ENCODE measurements at regions not wholly inside any gene's neighbourhood (a gene's known extent, or its start where the extent isn't known, plus 50 kb on each side); places are given as distances from the start of the nearest gene placed in this dataset.

DNA sequence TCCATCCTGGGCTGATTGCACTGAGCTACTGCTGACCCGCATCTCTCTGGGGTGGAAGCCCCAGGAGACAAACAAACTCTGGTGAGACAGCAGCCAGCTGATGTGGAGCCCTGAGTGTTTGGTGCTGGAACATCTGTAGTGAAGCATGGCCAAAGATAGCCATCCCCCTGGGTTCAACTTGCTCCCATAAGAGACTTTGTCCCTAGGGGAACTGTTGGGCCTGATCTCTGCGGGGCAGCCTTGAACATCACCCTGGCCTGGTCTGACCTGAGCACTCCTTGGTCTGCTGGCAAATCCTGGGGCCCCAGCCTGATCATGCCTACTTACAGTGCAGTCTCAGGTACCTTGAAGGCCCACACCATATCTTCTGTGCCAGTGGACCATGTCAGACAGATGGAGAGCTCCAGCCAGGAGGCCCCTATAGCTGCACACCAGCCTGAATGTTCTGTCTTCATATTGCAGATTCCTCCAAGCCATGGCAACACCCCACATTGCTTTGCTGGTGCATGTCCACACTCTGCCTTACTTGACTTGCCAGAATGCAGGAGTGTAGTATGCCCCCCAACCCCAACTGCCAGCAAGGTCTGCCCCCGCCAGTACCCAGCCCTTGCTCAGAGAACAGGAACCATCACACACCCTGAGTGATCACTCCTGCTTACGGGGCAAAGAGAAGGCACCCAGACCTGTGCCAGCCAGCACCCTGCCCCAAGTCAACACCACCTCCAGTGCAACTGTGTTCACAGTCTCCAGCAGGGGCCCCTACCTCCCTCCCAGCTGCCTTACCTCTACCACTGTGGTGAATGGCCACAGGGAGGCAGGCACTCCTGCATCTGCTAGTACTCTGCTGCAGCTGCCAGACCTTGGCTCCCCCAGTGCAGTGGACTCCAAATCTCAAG is 690.5 kb upstream of the NR5A2 start:
- no peak for DNase-seq
- Mint-ChIP-seq H3K27ac (no peak overlapping the region), H3K4me3 (no peak overlapping the region), H3K27me3 (peaks cover 10% of the 10 kb centered on the region), H3K36me3 (no peaks in the 10 kb centered on the region), H3K9me3 (no peaks in the 10 kb centered on the region), H3K4me1 (no peaks in the 10 kb centered on the region)
- CTCF ChIA-PET, result no interaction called here

DNA sequence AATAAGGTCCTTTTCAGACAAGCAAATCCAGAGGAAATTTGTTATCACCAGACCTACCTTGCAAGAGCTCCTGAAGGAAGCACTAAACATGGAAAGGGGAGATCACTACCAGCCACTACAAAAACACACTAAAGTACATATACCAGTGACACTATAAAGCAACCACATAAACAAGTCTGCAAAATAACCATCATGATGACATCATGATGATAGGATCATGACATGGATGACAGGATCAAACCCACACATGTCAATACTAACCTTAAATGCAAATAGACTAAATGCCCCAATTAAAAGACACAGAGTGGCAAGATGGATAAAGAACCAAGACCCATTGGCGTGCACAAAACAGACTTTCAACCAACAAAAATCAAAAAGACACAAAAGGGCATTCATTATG is 688.8 kb upstream of the NR5A2 start:
- no peak overlapping the region for H3K27ac Mint-ChIP-seq
- H3K36me3 Mint-ChIP-seq, result no peaks in the 10 kb centered on the region
- no peak for DNase-seq
- no peaks in the 10 kb centered on the region for H3K4me1 Mint-ChIP-seq
- no peak overlapping the region for H3K4me3 Mint-ChIP-seq
- no peaks in the 10 kb centered on the region for H3K9me3 Mint-ChIP-seq
- H3K27me3 Mint-ChIP-seq, result peaks cover 10% of the 10 kb centered on the region
- CTCF ChIA-PET, result no interaction called here

DNA sequence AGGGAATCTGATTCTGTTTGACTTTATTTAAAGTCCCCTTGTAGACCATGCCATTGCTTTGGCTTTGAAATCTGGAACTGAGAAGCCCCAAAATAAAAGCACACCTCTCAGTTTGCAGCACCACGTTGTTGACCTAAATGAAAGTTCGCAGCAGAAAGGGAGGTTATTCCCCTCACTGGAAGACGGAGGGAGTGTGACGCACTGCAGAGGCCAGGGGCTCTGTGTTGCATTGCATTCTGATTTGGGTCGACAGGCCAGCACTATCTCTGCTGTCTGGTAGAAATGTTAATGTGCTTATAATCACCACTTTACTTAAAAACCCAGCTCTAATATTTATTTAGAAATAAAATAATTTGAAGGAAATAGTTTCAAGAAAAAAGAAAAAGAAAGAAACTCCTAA is 675.2 kb upstream of the NR5A2 start:
- Mint-ChIP-seq H3K27me3 (no peaks in the 10 kb centered on the region), H3K4me1 (no peaks in the 10 kb centered on the region), H3K4me3 (no peak overlapping the region), H3K9me3 (peaks cover 2% of the 10 kb centered on the region), H3K36me3 (no peaks in the 10 kb centered on the region), H3K27ac (no peak overlapping the region)
- DNase-seq, result no peak
- CTCF ChIA-PET, result no interaction called here

DNA sequence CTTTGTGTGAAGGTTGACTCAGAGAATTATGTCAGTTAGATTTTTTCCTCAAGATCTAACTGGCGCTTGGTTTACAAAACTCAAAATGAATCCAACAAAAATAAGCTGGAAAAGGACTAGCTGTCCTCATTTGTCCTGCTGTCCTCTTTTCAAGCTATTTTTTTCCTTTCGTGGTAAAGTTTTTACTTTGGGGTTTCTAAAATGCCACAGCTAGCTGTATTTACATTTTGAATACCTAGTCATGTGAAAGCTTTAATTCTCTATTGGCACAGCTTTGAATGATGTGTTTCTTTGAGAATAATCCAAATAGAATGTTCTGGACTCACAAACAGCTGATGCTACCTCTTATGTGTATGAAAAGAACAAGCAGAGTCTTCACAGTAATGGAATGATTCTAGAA is 673.6 kb upstream of the NR5A2 start:
- H3K4me1 Mint-ChIP-seq, result no peaks in the 10 kb centered on the region
- no peak overlapping the region for H3K4me3 Mint-ChIP-seq
- no peaks in the 10 kb centered on the region for H3K36me3 Mint-ChIP-seq
- H3K27ac Mint-ChIP-seq, result no peak overlapping the region
- CTCF ChIA-PET, result no interaction called here
- H3K27me3 Mint-ChIP-seq, result no peaks in the 10 kb centered on the region
- peaks cover 2% of the 10 kb centered on the region for H3K9me3 Mint-ChIP-seq
- no peak for DNase-seq

DNA sequence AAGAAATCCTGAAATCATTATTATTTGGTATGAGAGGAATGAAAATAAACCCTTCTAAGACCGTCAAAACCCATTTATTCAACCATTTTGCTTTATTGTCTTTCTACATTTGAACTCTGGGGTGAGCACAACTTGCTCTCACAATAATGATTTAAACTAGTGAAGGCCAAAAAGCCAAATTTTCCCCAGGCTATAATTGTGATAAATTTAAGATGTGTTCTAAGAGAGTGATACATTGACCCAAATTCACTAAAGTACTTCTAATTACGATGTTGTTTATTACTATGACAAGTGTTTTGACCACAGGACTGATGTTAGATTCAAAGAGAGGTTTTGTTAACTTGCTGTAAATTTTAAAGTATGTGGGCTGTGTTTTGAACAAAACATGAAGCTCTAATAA is 670.9 kb upstream of the NR5A2 start:
- Mint-ChIP-seq H3K27ac (no peak overlapping the region), H3K9me3 (no peaks in the 10 kb centered on the region), H3K27me3 (no peaks in the 10 kb centered on the region), H3K4me3 (no peak overlapping the region), H3K36me3 (no peaks in the 10 kb centered on the region), H3K4me1 (no peaks in the 10 kb centered on the region)
- no peak for DNase-seq
- CTCF ChIA-PET, result no interaction called here

DNA sequence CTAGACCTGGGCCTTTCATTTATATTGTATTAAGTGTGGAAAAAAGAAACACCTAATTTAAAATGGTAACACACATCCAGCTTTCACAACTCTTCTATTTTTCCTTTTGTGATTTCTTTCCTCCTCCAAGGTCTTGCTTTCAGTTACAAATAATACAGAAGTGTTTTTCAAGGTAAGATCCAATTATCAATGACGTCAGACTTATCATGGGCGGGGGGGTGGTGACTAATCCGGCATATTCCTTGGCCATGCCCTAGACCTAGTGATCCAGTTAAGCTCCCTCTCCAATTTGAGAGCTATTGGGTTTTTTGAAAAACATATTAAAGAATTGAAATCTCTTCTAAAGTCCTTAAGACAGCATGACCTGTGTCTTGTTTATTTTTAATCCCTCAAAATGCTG is 669.9 kb upstream of the NR5A2 start:
- Mint-ChIP-seq H3K4me1 (no peaks in the 10 kb centered on the region), H3K4me3 (no peak overlapping the region), H3K36me3 (no peaks in the 10 kb centered on the region), H3K9me3 (no peaks in the 10 kb centered on the region), H3K27me3 (no peaks in the 10 kb centered on the region), H3K27ac (no peak overlapping the region)
- CTCF ChIA-PET, result no interaction called here
- no peak for DNase-seq

DNA sequence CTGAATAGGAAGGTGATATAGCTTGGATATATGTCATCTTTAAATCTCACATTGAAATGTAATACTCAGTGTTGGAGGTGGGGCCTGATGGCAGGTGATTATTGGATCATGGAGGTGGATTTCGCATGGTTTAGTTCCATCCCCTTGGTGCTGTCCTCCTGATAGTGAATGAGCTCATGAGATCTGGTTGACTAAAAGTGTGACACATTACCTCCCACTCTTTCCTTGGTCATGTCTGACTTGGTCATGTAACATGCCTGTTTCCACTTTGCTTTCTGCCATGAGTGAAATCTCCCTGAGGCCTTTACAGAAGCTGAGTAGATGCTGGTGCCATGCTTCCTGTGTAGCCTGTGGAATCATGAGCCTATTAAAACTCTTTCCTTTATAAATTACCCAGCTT is 664.5 kb upstream of the NR5A2 start:
- no peak for DNase-seq
- Mint-ChIP-seq H3K9me3 (no peaks in the 10 kb centered on the region), H3K27me3 (no peaks in the 10 kb centered on the region), H3K36me3 (no peaks in the 10 kb centered on the region), H3K4me3 (no peak overlapping the region), H3K27ac (no peak overlapping the region), H3K4me1 (no peaks in the 10 kb centered on the region)
- CTCF ChIA-PET, result interaction anchor here (0.6 kb wide), 1 partner anchor 53 kb away, joined by 3 read pairs; no protein-coding TSS in a partner anchor

DNA sequence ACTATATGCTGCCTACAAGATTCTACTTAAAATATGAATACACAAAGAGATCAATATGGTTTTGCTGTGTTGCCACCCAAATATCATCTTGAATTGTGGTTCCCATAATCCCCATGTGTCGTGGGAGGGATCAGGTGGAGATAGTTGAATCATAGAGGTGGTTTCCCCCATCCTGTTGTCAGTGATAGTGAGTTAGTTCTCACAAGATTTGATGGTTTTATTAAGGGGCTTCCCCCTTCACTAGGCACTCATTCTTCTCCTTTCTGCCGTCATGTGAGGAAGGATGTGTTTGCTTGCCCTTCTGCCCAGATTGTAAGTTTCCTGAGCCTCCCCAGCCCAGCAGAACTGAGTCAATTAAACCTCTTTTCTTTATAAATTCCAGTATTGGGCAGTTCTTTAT is 654.4 kb upstream of the NR5A2 start:
- Mint-ChIP-seq H3K36me3 (no peaks in the 10 kb centered on the region), H3K9me3 (no peaks in the 10 kb centered on the region), H3K27me3 (no peaks in the 10 kb centered on the region), H3K4me3 (no peak overlapping the region), H3K27ac (no peak overlapping the region), H3K4me1 (no peaks in the 10 kb centered on the region)
- CTCF ChIA-PET, result no interaction called here
- no peak for DNase-seq

DNA sequence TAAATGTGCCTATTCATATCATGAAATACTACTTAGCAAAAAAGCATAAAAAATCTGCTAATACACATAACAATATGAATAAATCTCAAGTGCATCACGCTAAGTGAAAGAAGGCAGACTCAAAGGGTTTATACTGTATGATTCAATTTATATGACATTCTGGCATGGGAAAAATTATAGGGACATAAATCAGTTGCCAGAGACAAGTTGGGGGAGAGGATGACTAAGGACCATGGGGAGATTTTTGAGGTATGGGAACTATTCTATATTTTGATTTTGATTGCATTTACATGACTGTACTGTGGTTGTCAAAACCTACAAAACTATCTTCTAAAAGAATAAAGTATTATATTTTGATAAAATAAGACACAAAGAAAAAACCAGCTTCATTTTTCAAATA is 650.3 kb upstream of the NR5A2 start:
- no peak overlapping the region for H3K27ac Mint-ChIP-seq
- DNase-seq, result no peak
- CTCF ChIA-PET, result no interaction called here
- no peaks in the 10 kb centered on the region for H3K36me3 Mint-ChIP-seq
- H3K9me3 Mint-ChIP-seq, result no peaks in the 10 kb centered on the region
- no peaks in the 10 kb centered on the region for H3K27me3 Mint-ChIP-seq
- no peak overlapping the region for H3K4me3 Mint-ChIP-seq
- H3K4me1 Mint-ChIP-seq, result no peaks in the 10 kb centered on the region

DNA sequence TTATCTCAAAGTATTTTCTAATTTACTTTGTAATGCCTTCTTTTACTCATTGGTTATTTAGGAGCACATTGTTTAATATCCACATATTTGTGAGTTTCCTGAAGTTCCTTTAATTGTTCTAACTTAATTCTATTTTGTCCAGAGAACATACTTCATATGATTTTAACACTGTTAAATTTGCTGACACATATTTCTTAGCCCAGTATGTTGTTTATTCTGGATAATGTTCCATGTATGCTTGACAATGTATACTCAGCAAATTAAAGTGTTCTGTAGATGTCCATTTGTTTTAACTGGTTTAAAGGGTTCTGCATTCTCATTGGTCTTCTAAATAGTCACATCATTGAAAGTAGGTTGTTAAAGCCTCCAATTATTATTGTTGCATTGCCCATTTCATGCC is 643.7 kb upstream of the NR5A2 start:
- CTCF ChIA-PET, result no interaction called here
- Mint-ChIP-seq H3K27me3 (no peaks in the 10 kb centered on the region), H3K4me1 (no peaks in the 10 kb centered on the region), H3K36me3 (no peaks in the 10 kb centered on the region), H3K4me3 (no peak overlapping the region), H3K27ac (no peak overlapping the region), H3K9me3 (no peaks in the 10 kb centered on the region)
- DNase-seq, result no peak

DNA sequence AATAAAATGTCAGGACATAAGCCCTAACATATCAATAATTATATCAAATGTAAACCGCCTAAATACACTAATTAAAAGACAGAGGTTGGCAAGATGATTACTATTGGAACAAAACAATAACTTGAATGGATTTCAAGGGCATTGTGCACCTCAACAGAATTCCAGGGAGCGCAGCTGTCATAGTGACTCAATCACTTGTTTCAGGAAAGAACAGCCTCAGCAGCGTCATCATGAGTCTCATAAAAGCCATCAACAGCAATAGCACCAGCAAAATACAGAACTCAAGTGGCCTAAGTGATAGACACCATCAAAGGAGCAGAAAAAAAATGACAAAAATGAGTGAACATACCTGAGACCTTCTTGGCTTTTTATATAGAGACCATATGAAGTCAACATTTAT is 632.7 kb upstream of the NR5A2 start:
- no peaks in the 10 kb centered on the region for H3K4me1 Mint-ChIP-seq
- H3K27me3 Mint-ChIP-seq, result no peaks in the 10 kb centered on the region
- H3K4me3 Mint-ChIP-seq, result no peak overlapping the region
- no peak overlapping the region for H3K27ac Mint-ChIP-seq
- H3K9me3 Mint-ChIP-seq, result no peaks in the 10 kb centered on the region
- no peaks in the 10 kb centered on the region for H3K36me3 Mint-ChIP-seq
- CTCF ChIA-PET, result no interaction called here
- DNase-seq, result no peak

DNA sequence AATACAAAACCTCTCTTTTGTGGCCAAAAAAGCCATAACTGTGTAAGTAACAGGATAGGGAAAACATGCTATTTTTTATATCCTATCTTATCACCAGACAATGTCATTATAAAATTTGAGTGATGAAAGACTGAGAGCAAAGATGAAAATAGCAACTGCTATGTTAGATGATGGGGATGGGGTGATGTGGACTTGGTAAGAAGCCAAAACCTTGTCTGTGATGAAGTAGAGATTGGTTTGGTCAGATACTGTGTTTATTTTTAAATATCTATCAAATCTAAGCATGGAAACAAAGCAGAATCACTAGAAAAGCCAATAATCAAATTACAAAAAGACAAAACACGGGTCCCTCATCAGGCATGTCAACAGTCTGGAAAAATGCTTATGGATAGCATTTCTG is 631.1 kb upstream of the NR5A2 start:
- Mint-ChIP-seq H3K4me1 (no peaks in the 10 kb centered on the region), H3K27ac (no peak overlapping the region), H3K27me3 (no peaks in the 10 kb centered on the region), H3K4me3 (no peak overlapping the region), H3K36me3 (no peaks in the 10 kb centered on the region), H3K9me3 (no peaks in the 10 kb centered on the region)
- CTCF ChIA-PET, result no interaction called here
- no peak for DNase-seq

DNA sequence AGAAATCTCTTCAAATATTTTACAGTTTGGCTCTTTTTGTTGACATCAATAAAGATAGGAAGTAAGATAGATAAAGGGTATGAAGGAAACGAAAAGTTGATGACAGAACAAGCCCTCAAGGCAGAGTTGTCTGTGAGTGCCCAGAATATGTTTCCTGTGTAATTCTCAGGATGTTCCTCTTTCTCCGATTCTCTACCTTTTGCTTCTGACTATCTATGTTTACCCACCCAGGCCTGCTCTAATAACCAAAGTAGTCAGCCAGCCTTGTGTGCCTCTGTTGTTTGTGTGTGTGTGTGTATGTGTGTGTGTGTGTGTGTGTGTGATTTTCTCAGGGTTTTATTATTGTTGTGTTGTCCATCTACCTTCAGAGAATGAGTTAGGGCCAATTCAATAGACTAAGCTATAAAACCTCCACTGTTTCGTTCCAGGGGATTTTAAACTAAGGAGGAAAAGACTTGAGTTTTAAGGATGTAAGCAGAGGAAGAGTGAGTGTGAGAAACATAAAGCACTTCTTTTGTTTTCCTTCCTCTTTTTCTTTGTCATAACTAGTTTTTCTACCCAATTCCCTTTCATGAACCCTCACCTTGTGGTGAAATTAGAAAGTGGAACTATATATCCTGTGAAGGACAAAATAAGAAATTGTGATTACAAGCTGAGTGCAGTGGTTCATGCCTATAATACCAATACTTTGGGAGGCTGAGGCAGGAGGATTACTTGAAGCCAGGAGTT is 627.4 kb upstream of the NR5A2 start:
- DNase-seq, result no peak
- Mint-ChIP-seq H3K27ac (no peak overlapping the region), H3K9me3 (no peaks in the 10 kb centered on the region), H3K36me3 (no peaks in the 10 kb centered on the region), H3K4me3 (no peak overlapping the region), H3K4me1 (no peaks in the 10 kb centered on the region), H3K27me3 (no peaks in the 10 kb centered on the region)
- CTCF ChIA-PET, result no interaction called here

DNA sequence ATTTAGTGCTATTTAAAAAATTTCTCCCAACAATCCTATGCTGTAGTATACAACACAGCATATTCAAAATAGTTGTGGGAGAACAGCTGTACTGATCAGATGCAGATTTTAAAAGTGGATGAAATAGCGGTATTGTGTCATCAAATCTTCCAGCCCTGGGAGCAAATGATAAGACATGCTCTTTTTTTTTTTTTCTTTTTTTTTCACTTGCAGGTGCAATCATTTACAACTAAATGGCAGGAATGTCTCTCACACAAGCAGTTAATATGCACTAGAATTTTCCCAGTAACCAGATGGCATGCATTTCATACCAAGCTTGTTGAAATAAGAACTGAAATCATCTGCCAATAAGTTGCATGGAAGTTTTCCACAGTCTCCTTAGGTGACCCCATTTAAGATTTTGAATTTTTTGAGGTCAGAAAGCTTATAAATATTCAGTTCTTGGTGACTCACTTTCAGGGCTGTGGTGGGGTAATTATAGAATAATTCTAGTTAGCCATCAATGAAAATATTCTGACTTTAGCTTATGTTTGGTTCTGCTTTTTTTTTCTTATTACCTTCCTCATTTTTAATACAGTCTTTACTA is 623.9 kb upstream of the NR5A2 start:
- Mint-ChIP-seq H3K4me3 (no peak overlapping the region), H3K27me3 (no peaks in the 10 kb centered on the region), H3K4me1 (no peaks in the 10 kb centered on the region), H3K9me3 (no peaks in the 10 kb centered on the region), H3K27ac (no peak overlapping the region), H3K36me3 (no peaks in the 10 kb centered on the region)
- no peak for DNase-seq
- CTCF ChIA-PET, result no interaction called here

DNA sequence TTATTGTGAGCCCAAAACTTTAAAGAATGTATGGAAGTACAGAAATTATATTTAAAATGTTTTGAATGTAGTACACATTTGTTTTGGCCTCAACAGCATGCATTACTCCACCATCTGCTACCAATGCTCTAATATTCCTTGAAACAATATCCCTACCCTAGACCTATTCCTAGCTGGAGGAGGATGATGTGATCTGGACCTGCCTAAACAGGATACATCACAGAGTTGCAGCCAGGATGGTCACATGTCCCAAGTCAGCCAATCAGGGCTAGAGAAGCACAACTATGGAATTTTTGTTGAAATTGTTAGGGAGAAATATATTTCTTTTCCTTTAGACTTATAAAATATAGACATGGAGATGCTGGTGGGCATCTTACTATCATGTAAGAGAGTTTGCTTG is 623.3 kb upstream of the NR5A2 start:
- no peaks in the 10 kb centered on the region for H3K9me3 Mint-ChIP-seq
- H3K4me3 Mint-ChIP-seq, result no peak overlapping the region
- no peaks in the 10 kb centered on the region for H3K4me1 Mint-ChIP-seq
- DNase-seq, result no peak
- no peaks in the 10 kb centered on the region for H3K27me3 Mint-ChIP-seq
- H3K27ac Mint-ChIP-seq, result no peak overlapping the region
- H3K36me3 Mint-ChIP-seq, result no peaks in the 10 kb centered on the region
- CTCF ChIA-PET, result no interaction called here
